ENCODE measurements at regions not wholly inside any gene's neighbourhood (a gene's known extent, or its start where the extent isn't known, plus 50 kb on each side); places are given as distances from the start of the nearest gene placed in this dataset.

DNA sequence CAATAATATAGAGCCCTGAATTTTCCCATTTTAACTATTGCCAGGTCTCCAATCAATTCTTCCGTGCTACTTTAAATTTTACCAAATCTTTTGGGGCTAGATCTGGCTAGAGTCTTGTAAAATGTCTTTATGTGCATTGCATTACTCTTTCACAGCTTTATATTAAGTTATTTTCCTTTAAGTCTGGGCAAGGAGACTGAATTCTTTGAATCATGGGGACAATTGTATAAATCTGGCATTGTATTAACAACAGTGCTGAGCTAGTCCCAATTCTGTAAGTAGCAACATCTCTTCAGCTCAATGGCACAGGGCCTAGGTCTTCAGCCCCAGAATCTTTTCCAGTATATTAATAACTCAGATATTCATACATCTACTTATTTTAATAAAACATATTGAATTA lies 1080.4 kb upstream of the INTU start:
- no peak for DNase-seq

DNA sequence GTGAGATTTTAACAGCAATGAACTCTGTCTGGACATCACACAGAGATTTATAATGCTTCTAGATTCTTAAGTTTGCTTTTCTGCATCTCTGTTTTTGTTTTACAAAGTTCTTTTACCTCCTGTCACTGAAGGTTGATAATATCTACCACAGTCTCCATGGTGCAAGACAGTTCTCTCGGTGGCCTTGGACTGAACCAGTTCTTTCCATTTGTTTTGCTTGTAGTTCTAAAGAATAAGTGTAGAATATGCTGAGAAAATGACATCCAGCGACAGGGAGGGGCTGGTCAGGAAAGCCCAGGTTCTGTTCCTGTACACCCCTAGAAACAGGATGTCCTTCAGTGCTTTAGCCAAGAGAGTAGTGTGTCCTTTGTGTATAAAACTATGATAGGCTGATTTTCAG lies 1079.5 kb upstream of the INTU start:
- DNase-seq = no peak

DNA sequence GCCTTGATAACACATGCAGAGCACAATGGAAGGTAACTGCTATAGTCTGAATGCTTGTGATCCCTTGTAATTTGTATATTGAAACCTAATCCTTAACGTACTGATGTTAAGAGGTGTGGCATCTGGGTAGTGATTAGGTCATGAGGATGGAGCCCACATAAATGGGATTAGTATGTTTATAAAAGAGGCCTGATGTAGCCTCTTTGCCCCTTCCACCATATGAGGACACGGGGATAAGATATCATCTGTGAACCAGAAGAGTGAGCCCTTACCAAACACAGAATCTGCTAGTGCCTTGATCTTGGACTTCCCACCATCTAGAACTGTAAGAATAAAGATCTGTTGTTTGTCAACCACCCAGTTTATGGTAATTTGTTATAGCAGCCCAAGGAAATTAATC lies 1074.2 kb upstream of the INTU start:
- DNase-seq = no peak

DNA sequence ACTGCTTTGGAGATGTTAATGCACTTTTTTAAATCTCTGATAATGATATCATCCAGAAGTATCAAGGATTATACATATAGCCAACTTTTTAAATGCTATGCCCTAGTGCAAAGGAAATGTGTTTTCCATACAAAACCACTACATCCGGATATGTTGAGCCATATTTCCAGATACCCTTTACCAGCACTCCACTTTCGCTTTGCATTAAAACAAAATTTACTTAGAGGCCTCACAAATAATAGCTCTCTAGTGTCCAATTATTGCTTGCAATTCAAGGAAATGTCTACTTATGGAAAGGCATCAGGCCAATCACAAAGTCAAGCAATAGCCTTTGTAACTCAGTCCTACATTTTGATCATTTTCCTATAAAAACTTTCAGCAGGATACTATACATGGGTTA lies 1072.8 kb upstream of the INTU start:
- DNase-seq = no peak

DNA sequence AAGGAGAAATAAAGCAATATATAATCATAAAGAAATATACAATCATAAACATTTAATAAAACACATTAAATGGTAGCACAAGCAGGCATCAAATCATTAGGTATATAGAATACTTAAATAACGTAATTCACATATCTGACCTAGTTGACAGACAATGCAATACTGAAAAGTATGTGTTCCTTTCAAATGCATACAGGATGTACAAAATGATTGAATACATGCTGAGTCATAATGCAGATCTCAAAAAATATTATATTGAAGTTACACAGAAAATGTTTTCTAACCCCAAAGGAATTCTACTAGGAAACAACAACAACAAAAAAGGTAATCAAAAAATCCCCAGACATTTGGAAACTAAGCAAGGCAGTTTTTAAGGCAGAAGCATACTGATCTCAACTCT lies 1072.0 kb upstream of the INTU start:
- no peak for DNase-seq

DNA sequence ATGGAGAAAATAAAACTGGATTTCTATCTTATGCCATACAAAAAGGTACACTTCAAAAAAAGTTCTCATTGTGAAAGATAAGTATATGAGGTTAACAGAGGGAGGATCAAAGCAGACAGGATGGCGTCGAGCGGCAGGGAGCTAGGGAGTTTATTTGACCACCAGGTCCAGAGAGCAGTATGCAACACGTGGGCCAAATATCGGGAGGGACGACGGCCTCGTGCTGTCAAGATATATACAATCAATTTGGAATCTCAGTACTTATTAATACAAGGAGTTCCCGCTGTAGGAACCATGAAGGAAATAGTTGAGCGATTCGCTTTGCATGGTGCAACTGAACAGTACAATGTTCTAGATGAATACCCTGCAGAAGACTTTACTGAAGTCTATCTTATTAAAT lies 1069.4 kb upstream of the INTU start:
- DNase-seq = no peak

DNA sequence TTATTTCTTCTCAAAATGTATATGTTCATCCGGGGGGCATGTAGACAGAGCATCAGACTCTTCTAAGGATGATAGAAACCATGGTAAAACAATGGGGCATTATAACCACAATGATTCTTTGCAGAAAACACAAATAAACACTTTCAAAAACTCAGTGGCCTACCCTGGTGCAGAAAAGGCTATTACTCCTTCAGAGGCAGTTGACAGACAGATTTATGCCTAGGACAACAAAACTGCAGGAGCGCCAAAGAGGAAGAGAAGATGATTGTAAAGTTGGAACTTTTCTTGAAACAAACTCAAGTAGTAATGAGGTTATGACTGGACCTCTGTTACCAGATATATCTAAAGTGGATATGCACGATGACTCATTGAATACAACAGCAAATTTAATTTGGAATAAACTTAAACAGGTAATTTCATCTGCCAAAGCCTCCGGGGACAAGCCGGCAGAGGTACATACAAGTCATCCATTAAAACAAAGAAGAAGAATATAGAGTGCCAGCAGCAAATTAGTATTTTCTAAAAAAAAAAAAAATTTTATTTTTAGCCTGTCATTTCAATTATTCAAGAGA lies 1068.4 kb upstream of the INTU start:
- no peak for DNase-seq

DNA sequence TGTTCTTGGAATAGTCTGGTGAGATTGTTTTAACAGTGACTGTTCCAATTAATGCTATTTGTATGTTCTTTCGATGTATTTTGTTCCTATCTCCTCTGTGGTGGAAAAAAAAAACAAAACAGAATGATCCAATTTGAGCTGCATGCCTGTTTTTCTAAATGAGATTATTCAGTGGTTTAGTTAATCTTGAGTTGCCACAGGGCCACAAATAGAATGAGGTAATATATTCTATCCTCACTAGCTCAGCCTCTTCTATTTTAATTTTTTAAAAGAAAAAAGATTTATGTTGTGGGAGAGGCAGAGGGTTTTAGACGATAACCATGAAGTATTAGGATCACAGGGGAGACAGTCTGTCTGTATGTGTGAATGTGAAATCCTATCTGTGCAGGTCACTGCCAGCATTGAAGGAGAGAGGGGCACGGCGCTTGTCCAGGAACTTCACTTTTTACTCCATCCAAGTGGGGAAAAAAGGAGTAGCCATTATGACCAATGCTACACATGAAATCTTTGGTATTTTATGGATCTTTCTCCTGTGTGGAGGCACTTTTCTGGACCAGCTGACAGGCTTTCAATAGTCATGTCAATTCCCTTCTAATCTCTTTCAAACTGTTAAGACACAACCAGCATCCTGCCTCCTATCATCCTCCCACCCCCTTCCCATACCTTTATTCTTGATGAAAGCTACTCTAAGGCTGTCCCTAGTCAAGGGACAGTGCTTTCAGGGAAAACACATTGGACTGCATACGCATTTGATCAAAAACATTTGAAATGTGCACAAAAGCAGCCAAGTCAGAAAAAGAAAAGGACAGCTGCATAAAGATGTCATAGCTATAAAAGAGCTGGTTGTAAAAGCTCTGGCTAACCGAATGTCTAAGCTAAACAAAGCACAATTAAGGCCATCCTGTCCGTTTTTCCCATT lies 1063.8 kb upstream of the INTU start:
- DNase-seq = no peak

DNA sequence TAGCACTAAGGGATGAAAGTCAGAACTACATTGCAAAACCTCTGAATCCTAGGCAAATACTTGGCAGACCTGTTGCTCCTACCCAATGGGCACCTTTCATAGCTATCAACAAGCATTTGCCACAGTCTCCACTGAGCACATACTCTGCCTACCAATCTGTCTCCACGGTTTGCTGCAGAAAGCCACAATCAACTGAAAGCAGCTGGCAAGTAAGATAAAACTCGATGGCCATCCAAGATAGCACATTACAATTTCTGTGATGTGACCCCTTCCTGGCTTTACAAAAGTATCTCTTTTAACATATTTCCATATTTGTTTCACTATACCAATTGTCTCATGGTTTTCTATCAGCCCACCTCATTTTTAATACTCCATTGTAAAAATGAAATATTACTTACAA lies 1060.5 kb upstream of the INTU start:
- DNase-seq = no peak

DNA sequence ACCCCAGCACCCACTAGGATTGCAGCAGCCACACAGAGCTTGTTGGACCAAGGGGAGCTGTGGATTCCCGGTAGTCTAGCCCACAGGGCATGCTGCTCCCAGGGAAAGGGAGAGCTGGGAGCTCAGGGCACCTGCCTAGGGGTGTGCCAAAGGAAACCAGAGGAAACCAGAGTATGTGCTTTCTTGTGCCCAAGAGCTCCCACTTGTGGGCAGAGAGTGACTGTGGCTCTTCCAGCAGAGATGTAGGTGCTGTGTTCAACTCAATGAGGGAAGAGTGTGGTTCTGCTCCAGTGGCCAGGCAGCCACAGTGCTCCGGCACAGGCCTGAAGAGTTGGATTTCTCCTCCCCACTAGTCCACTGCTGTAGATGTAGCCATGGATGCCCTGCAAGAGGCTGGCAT lies 1050.0 kb upstream of the INTU start:
- DNase-seq = no peak

DNA sequence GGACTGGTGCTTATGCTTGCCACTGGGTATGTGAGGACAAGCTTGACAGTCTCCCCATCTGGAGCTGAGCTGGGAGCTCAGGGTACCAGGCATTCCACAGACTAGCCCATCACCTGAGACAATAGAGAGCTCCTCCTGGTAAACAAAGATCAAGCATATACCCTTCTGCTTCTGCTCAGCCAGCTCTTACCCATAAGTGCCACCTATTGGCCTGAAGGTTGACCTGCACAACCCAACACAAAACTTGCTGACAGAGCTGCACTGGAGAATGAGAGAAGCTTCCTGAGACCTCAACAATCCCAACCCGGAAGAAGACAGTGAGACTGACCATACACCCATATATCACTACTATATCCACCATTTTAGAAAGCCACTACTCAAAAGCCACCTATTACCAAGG lies 1049.2 kb upstream of the INTU start:
- DNase-seq = no peak

DNA sequence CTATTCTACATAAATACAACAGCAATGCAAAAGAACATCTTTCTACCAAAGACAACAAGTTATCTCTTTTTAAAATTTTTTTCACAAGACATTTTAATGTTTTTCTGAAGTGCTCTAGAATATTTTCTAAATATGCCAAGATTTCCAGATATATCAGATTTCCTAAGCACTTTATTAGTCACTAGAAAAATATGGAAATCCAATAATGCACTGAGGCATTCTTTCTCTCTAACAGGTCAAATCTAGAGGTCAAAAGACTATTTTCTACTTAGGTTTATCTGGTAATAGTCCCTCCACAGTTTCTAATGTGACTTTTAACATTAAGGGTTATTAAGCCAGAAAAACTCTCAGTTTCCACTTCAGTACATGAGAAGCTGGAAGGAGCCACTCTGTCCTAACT lies 1041.2 kb upstream of the INTU start:
- no peak for DNase-seq

DNA sequence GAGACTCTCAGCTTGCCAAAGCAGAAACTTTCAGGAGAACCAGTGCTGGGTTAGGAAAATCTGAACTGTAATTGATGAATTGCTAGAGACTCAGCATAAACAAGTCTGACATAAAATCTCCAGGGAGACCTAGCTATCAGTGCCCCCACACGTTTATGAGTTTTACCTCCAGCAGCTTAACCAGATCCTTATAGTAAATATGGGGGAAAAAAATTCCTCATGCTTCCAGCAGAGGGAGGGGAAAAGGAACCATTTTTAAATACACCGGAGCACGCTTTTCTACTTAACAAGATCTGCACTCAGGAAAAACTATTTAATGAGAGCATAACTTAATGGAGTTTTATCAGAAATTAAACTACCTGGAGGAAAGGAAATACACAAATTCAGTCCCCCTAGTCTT lies 1040.7 kb upstream of the INTU start:
- DNase-seq = no peak

DNA sequence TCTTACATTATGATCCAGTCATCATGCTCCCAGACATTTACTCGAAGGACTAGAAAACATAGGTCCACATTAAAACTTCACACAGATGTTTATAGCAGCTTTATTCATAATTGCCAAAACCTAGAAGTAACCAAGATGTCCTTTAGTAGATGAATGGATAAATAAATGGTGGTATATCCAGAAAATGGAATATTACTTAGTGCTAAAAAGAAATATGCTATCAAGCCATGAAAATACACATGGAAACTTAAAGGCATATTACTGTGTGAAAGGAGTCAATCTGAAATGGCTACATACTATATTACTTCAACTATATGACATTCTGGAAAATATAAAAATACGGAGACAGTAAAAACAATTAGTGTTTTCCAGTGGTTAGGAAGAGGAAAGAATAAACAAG lies 1039.1 kb upstream of the INTU start:
- DNase-seq = no peak

DNA sequence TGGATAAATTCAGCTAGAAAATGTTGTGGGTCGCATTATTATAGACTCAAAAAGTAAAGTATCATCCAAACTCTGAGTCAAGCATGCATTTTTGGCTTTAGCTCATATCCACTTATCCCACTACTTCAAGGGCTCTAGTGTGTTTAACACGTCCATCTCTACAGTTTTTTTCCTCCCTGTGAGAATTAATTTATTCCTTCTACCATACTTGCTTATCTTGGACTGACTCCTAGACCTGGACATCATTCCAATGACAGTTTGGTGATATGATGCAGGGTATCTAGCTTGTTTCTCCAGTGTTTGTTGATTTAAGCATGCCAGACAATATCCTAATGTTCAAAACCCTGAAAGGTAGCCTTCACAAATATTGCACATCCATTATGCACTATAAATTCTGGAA lies 1037.1 kb upstream of the INTU start:
- no peak for DNase-seq

DNA sequence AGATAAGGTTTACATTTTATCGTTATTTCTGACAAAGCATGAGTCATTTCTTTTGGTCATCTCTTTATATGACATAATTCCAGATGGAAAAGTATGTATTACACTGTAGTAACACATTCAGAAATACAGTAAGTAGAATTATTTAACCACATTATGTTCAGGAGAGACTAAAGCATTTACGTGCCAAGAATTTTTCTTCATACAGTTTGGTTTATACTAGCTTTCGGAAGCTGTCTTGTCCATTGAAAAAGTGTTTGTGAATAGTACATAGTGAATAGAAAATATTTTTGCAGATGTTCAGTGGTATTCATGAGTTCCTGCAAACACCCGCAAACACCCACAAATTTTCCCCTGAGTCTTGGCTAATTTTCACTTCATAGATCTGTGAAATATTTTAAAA lies 1033.0 kb upstream of the INTU start:
- DNase-seq = no peak

DNA sequence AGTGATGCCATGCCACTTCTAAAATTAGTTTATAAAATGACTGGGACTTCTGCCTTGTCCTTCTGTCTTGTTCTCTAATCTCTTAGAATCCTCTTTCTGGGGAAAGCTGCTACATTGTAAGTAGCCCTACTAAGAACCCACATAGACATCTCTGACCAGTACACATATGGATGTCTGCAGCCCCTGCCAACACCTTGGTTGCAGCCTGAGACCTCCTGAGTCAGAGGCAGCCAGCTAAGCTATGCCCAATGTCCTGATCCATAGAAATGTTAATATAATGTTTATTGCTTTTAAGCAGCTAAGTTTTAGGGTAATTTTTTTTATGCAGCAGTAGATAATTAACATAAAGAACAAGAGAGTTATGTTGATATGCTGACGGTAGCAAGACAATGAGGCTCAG lies 1029.5 kb upstream of the INTU start:
- no peak for DNase-seq

DNA sequence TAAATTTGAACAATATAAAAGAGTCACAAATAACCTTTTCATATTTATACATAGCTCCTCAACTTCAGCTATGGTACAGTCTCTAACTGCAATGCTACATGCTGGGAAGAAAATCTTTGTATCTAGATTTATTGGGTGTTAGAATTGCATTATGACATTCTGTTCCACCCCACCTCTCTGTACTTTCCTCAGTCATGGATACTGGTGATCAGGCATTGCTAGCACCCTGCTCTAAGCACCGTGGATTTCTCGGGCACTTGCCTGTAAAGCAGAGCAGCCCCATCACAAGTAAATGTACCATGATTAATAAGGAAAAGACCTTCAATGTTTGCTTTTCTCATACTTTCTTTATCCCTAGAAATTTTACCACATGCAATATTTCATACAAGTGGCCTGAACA lies 1028.9 kb upstream of the INTU start:
- no peak for DNase-seq

DNA sequence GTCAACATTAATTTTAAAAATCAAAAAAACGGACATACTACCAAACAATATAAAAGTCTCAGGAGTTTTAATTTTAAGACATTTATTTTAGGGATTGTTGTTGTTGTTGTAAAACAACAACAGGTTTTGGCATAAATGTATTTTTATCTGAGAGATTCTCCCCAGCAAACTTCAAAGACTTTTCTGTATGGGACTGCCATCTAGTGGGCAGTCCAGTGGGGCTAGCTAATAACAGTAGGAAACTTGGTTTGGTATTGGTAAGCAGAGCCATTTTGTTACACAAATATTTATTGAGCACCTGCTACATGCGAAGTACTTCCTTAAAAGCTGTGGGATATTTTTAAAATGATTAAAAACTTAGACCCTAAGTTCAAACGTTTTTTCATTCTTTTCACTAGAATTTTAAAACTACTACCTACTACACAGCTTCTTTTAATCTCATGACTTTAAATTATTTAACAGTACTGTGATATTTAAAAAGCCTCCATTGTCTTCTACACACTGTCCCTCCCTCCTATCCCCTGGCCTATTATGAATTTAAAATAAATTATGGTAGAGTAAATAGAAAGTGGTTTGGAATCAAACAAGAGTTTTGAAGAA lies 1028.4 kb upstream of the INTU start:
- DNase-seq = no peak

DNA sequence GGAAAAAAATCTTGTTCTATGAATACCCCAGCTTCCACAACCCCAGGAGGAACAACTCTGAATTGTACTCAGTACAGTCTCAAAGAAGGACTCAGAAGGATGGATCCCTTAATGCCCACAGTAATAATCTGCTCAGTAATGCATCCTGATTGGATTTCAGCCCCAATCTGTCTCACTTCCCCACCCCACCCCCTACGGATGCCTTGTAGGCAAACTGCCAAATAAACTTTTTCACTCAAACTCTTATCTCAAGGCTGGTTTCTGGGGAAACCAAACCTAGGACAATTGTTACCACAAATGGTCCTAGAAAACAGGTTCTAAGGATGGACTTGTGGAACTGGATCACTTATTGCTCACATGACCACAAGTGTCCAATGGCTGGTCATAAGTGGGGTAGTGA lies 1021.8 kb upstream of the INTU start:
- DNase-seq = no peak

DNA sequence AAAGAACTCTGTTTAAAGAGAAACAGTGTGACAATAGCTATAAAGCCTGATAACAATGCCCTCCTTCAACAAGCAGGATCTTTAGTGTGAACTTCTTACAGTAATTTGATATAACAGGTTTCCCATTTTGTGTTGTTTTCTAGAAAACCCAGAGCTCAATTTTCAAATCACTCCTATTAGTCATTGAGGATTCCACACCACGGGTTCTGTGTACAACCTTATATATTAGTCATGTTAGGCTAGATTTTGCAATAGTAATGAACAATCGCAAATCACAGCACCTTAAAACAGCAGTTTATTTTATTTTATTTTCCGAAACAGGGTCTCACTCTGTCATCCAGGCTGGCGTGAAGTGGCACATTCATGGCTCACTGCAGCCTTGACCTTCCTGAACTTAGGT lies 1020.9 kb upstream of the INTU start:
- no peak for DNase-seq

DNA sequence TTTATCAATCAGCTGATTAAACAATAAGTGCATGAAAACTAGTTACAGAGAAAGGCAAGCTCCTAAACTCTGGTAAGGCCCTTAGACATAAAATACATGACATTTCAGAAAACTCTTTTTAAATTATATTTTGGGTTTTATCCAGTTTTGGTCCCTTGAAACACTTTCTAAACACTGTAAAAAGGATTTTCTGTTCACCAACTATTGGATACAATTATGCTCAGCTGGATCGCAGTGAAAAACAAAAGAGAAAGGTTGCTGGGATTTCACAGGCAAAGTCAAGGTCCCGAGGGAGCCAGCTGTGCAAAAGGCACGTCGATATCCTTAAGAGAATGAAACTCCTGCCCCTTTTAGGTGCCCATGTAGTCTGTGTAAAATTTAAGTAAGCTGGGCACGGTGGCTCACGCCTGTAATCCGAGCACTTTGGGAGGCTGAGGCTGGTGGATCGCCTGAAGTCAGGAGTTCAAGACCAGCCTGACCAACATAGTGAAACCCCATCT lies 1018.4 kb upstream of the INTU start:
- DNase-seq = no peak

DNA sequence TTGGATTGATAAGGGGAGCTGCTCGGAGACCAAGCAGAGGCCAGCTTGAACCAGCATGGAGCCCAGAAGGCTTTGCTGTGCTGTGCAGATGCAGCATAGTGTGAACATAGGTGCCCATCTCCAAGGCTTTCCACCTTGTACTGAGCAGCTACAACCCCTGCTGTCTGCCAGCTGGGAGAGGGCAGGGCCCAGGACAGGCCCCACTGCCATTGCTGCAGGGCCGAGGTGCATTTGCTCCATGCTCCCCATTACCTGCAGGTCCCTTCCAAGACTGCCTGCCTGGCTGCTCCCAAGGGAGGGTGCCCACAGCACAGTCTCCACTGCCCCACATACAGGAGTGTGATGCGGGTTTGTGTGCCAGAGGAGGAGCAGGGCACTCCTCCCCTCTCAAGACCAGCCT lies 1016.0 kb upstream of the INTU start:
- DNase-seq = no peak

DNA sequence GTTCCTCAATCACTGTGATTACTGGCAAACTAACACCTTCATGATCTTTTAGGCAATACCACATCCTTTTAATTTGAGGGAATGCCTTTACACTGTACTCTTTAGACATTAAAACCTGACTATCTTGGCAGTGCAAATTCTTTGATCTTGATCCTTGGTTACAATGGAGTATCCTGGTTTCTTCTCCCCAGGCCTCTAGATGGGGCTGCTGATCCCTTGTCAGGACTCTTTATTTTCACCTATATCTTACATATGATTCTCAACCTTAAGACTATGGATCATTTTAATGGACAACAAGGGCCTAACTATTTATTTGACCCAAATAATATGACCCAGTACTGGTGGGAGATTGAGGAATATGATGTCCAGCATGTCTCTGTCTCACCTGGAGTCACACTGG lies 1005.5 kb upstream of the INTU start:
- no peak for DNase-seq
